Peyer's patch (tissue), 4 donors: ENCODE measurements at regions not wholly inside any gene's neighbourhood (a gene's known extent, or its start where the extent isn't known, plus 50 kb on each side); places are given as distances from the start of the nearest gene placed in this dataset.

Experiments
- POLR2A ChIP-seq, 2 donors: fragments of 450-650 bp; IDR thresholded peaks; one replicate each; pipeline ENCODE4 v1.5.1; 2017; ENCODE audit warnings: antibody characterized with exemption in 2 of 2, mild to moderate bottlenecking in 2 of 2, moderate library complexity in 2 of 2
- TF ChIP-seq, protein P1 (sequence below), 6 experiments: fragments of 450-650 bp in 4 of 6; fragments of 200-600 bp in 2 of 6; sonication (generic) in 1 of 6; IDR thresholded peaks; one replicate each; pipeline ENCODE4 v1.5.1; 2017 to 2019; ENCODE audit warnings: antibody characterized with exemption in 6 of 6, mild to moderate bottlenecking in 3 of 6, moderate library complexity in 1 of 6

DNA sequence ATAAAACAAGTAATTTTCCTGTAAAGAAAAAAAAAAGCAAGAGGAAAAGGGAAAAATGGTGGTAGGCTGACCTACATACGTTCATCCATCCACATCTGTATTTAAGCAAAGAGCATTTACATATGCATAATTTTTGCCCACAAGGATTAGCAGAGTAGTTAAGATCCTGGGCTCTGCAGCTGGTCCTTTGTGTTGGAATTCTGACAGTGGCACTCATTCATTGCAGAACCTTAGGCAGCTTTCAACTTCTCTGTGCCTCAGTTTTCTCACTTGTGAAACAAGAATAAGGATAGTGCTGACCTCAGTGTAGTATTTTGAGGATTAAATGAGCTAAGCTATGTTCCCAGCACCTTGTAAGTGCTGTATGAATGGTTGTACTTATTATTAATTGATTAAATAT is 211.3 kb downstream of the ARL4C start:
- no peak for TF ChIP-seq POLR2A (IDR thresholded peaks at IDR 0.05)
- TF ChIP-seq, protein P1, sequence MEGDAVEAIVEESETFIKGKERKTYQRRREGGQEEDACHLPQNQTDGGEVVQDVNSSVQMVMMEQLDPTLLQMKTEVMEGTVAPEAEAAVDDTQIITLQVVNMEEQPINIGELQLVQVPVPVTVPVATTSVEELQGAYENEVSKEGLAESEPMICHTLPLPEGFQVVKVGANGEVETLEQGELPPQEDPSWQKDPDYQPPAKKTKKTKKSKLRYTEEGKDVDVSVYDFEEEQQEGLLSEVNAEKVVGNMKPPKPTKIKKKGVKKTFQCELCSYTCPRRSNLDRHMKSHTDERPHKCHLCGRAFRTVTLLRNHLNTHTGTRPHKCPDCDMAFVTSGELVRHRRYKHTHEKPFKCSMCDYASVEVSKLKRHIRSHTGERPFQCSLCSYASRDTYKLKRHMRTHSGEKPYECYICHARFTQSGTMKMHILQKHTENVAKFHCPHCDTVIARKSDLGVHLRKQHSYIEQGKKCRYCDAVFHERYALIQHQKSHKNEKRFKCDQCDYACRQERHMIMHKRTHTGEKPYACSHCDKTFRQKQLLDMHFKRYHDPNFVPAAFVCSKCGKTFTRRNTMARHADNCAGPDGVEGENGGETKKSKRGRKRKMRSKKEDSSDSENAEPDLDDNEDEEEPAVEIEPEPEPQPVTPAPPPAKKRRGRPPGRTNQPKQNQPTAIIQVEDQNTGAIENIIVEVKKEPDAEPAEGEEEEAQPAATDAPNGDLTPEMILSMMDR (IDR thresholded peaks at IDR 0.05), result no peak
